HUES64 (cell line): ENCODE measurements at regions not wholly inside any gene's neighbourhood (a gene's known extent, or its start where the extent isn't known, plus 50 kb on each side); places are given as distances from the start of the nearest gene placed in this dataset.

Experiments
- H3K27ac ChIP-seq: 2 replicates; pipeline ENCODE4 v1.7.0; 2013; ENCODE audit warnings: low read depth, low read length, inconsistent platforms
- H3K27me3 ChIP-seq: 2 replicates; pipeline ENCODE4 v1.6.1; 2013; ENCODE audit warnings: mild to moderate bottlenecking, low read length; ENCODE audit not compliant: insufficient read depth
- H3K36me3 ChIP-seq: 2 replicates; pipeline ENCODE4 v1.6.1; 2013; ENCODE audit warnings: mild to moderate bottlenecking, low read length; ENCODE audit not compliant: insufficient read depth
- H3K4me1 ChIP-seq: 2 replicates; pipeline ENCODE4 v1.6.1; 2013; ENCODE audit warnings: mild to moderate bottlenecking, low read length, moderate library complexity; ENCODE audit not compliant: insufficient read depth
- H3K4me3 ChIP-seq: 2 replicates; pipeline ENCODE4 v1.5.1; 2013; ENCODE audit warnings: mild to moderate bottlenecking, low read length, moderate library complexity
- H3K9ac ChIP-seq: 2 replicates; pipeline ENCODE4 v1.6.1; 2013; ENCODE audit warnings: mild to moderate bottlenecking, low read depth, low read length
- H3K9me3 ChIP-seq: 2 replicates; pipeline ENCODE4 v1.6.1; 2013; ENCODE audit warnings: low read depth, low read length; ENCODE audit not compliant: insufficient read depth
- WGBS: fragments of 150-250, 120-280 bp; methylation state at CpG from one replicate; pipeline ENCODE4 v1.1.7; 2013; ENCODE audit warnings: missing lambda C conversion rate; 5-methylcytosine and 5-hydroxymethylcytosine counted together

DNA sequence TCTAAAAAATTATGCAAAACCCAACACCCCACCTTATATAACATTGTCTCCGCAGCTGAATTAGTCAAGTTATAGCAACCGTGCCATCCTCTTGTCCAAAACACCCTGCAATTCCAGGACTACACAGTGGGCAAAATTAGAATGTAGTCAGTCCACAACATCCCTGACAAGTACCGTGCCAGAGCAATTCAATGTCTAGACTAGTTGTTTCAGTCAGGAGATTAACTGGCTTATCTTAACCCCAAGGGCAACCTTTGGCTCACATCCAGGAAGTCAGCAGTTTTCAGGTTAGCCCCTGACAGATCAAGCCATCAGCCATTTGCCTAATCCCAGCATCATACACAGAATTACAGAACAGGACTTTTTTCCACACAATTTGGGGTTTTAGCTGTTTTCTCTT lies 240.8 kb upstream of the TMEM161B start:
- Histone ChIP-seq H3K27me3 (no peaks in the 10 kb centered on the region), H3K4me1 (no peaks in the 10 kb centered on the region), H3K9me3 (no peaks in the 10 kb centered on the region), H3K36me3 (no peaks in the 10 kb centered on the region), H3K4me3 (no peak overlapping the region), H3K9ac (no peak overlapping the region), H3K27ac (no peak overlapping the region)
- WGBS, result 77% methylated on average over 3 of the region's 3 CpGs

DNA sequence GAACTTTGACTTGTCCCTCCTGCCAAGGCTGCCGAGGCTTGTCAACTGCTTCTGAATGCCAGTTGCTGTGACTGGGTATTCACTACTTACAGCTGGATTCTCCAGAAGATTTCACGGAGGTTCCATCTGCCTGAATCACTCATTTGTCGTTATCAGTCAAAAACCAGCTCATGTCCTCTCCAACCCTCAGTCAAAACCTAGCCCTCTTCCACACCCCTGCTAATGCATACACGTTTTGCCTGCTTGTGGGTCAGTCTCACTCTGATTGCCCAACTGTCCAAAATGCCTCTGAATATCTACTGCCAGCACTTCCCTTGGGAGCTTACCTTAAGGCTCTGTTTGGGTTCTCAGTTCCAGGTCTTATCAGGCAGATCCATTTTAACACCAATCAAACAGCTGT lies 238.6 kb upstream of the TMEM161B start:
- Histone ChIP-seq H3K27me3 (no peaks in the 10 kb centered on the region), H3K4me3 (no peak overlapping the region), H3K27ac (no peak overlapping the region), H3K9me3 (no peaks in the 10 kb centered on the region), H3K36me3 (no peaks in the 10 kb centered on the region), H3K4me1 (peaks cover 8% of the 10 kb centered on the region; the same call in 1 of the 2 replicates), H3K9ac (no peak overlapping the region)
- WGBS, result 84% methylated on average over 4 of the region's 4 CpGs

DNA sequence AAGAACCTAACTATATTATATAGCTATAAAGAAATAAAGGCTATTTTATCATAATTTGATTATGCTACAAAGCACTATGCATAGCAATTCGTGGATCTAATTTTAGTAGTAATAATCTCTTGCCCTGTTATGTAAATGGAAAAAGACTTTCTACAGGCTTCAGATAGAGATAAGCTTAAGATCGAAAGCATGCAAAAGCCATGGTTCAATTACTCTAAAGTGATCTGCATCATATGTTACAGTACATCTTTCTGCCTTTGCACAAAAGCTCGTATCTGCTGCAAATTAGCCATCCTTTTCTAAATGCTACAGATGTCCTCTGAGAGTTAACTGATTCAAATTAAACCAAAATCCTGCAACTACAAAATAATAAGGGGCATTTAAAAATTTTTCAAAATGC lies 234.8 kb upstream of the TMEM161B start:
- Histone ChIP-seq H3K9ac (no peak overlapping the region), H3K27me3 (no peaks in the 10 kb centered on the region), H3K4me1 (peaks cover 9% of the 10 kb centered on the region; the same call in 1 of the 2 replicates), H3K9me3 (no peaks in the 10 kb centered on the region), H3K27ac (no peak overlapping the region), H3K4me3 (no peak overlapping the region), H3K36me3 (no peaks in the 10 kb centered on the region)
- 93% methylated on average over 3 of the region's 3 CpGs for WGBS

DNA sequence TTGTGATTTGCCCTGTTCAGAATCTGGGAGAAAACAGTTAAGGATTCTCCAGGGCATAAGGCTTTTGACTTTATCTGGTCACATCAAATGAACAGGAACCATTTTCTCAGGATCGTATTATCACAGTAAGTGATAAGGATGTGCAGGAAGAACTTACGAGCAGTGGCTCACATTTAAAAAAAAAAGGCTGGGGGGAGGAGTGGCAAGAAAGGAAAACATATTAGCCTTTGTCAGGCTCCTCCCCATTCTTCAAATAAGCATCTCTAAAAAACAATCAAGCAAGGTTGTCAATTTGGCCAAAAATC lies 234.3 kb upstream of the TMEM161B start:
- H3K9ac ChIP-seq, result no peak overlapping the region
- no peak overlapping the region for H3K27ac ChIP-seq
- H3K4me3 ChIP-seq, result no peak overlapping the region
- 95% methylated on average over 2 of the region's 2 CpGs for WGBS
- H3K36me3 ChIP-seq, result no peaks in the 10 kb centered on the region
- H3K9me3 ChIP-seq, result no peaks in the 10 kb centered on the region
- peaks cover 9% of the 10 kb centered on the region; the same call in 1 of the 2 replicates for H3K4me1 ChIP-seq
- no peaks in the 10 kb centered on the region for H3K27me3 ChIP-seq

DNA sequence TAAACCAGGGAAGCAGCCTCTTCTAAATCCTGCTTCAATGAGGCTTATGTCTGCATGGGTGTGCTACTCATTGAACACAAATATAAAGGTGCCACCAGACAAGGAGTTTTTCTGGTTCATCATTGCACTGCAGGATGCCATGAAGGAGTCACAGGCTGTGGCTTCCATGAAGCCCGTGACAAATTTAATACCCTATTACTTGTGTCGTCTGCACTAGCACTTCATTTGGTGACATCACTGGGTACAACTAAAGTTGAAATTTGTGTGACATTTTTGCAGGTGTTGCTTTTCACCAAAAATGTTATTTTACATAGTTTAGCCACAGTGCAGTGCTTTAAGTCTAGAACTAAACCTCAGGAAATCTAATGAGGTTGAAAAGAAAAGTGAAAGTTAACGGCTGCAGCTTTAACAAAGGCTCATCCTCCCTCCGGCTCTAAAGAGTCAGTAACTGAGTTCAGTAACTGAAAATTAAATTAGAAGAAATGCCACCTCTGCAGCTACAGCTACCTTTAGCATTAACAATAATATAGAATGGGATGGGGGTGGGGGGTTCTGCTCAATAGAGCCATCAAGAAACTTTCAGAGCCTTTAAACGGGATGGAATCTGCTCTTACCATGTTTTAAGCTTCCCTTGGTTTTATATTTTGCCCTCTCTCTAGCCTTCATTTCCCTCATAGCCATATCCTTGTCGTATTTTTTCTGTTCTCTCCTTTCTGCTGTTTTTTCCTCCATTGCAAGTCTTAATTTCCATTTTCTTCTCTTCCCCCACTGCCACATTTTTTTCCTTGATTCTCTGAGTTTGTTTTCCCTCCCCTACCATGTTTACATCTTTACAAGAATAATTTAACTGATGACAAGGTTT lies 233.8 kb upstream of the TMEM161B start:
- H3K27me3 ChIP-seq, result no peaks in the 10 kb centered on the region
- 91% methylated on average over 6 of the region's 6 CpGs for WGBS
- no peak overlapping the region for H3K27ac ChIP-seq
- no peaks in the 10 kb centered on the region for H3K36me3 ChIP-seq
- H3K9me3 ChIP-seq, result no peaks in the 10 kb centered on the region
- no peak overlapping the region for H3K9ac ChIP-seq
- H3K4me3 ChIP-seq, result no peak overlapping the region
- H3K4me1 ChIP-seq, result peaks cover 9% of the 10 kb centered on the region; the same call in 1 of the 2 replicates

DNA sequence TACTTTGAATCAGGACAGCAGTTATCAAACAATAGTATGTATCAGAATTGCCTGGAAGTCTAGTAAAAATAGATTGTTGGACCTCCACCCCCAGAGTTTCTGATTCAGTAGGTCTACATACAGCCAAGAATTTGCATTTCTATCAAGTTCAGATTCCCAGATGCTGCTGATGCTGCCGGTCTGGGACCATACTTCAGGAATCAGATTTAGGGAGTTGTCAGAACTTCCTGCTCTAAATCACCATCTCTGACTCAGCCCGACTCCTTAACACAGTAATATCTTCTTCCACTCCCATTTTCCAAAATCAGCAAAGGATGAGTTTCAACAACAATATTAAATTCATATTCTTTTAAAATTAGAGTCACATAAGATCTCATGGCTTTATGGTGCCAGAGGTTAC lies 227.2 kb upstream of the TMEM161B start:
- H3K9me3 ChIP-seq, result no peaks in the 10 kb centered on the region
- no peaks in the 10 kb centered on the region for H3K27me3 ChIP-seq
- H3K36me3 ChIP-seq, result no peaks in the 10 kb centered on the region
- peaks cover 13% of the 10 kb centered on the region for H3K4me1 ChIP-seq
- no peak overlapping the region for H3K9ac ChIP-seq
- H3K27ac ChIP-seq, result no peak overlapping the region
- no peak overlapping the region for H3K4me3 ChIP-seq
- 78% methylated on average over 2 of the region's 2 CpGs for WGBS

DNA sequence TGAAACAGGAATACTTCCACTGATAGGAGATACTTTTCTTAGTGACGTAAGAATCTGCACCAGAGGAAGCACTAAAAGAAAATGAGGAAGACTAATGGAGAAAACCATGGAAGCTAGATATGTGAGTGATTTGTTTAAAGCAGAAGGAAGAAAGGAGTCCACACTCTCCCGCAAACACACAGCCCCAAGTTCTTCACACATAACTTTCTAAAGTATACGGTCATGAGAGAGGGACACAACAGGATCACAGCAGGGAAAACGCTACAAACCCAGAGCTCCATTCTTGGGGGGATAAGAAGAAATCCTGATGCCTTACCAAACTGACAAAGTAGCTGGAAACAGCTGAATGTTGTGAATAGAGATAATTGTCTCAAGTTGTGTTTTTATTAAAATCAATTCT lies 222.2 kb upstream of the TMEM161B start:
- H3K27me3 ChIP-seq, result no peaks in the 10 kb centered on the region
- no peak overlapping the region for H3K27ac ChIP-seq
- peaks cover 46% of the 10 kb centered on the region for H3K4me1 ChIP-seq
- 51% methylated on average over 3 of the region's 4 CpGs for WGBS
- no peak overlapping the region for H3K4me3 ChIP-seq
- no peak overlapping the region for H3K9ac ChIP-seq
- H3K9me3 ChIP-seq, result no peaks in the 10 kb centered on the region
- no peaks in the 10 kb centered on the region for H3K36me3 ChIP-seq

DNA sequence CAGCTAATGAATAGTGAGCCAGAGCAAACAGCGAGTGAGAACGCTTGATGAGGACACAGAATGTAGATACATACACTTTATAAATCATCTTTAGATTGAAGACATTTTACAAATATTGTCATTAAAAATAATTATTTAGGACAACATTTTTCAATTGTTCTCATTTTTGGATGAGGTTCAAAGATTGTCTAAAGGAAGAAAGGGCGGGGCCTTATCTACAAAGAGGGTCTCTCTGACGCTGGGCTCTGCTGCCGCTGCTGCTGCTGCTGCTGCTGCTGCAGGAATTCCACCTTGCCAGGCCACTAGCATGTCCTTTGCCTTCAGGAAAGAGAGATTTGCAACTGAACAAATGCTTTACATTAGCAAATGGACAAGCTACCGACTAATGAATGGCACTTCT lies 220.7 kb upstream of the TMEM161B start:
- H3K36me3 ChIP-seq, result no peaks in the 10 kb centered on the region
- H3K27ac ChIP-seq, result no peak overlapping the region
- no peaks in the 10 kb centered on the region for H3K9me3 ChIP-seq
- WGBS, result 42% methylated on average over 5 of the region's 6 CpGs
- no peak overlapping the region for H3K9ac ChIP-seq
- H3K4me3 ChIP-seq, result no peak overlapping the region
- peaks cover 48% of the 10 kb centered on the region for H3K4me1 ChIP-seq
- H3K27me3 ChIP-seq, result no peaks in the 10 kb centered on the region

DNA sequence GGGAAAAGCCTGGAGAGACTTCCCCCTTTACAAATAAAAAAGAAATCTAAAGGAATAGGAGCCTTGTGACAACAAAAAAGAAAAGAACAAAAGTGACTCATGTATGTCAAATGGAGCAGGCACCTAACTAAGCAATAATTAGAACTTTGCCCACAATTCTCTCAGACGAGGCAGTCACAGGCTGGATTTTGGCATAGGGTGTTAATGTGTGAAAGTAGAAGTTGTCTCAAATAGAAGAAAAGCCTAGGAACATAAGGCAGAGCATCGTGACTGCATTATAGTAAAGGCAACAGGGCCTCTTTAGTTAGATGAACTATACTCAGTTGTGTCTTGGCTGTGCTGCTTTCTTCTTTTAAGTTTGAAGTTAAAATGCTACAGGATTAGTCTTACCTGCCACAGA lies 219.9 kb upstream of the TMEM161B start:
- Histone ChIP-seq H3K9ac (no peak overlapping the region), H3K36me3 (no peaks in the 10 kb centered on the region), H3K4me3 (no peak overlapping the region), H3K27ac (no peak overlapping the region), H3K4me1 (peaks cover 54% of the 10 kb centered on the region), H3K9me3 (no peaks in the 10 kb centered on the region), H3K27me3 (no peaks in the 10 kb centered on the region)
- WGBS, result 84% methylated on average over 2 of the region's 2 CpGs

DNA sequence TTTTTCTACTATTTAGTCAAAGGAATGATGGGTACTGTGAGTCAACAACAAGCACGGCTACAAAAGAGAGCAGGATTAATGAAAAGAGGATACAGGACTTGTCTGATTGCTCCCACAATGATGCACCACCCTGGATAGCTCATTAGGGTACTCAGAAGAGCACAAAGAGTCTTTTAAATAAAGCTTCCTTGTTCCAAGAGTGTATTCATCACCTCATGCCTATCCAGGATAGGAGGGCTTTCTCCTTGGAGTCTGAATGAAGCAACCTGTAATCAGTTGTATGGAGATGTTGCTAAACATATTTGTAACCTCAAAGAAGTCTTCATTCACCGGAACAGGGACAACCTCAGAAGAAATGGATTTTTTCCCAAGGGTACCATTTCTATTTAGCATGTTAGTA lies 219.5 kb upstream of the TMEM161B start:
- Histone ChIP-seq H3K4me3 (no peak overlapping the region), H3K4me1 (peaks cover 58% of the 10 kb centered on the region), H3K9me3 (no peaks in the 10 kb centered on the region), H3K36me3 (no peaks in the 10 kb centered on the region), H3K27ac (no peak overlapping the region), H3K27me3 (no peaks in the 10 kb centered on the region), H3K9ac (no peak overlapping the region)
- 84% methylated on average over 2 of the region's 2 CpGs for WGBS

DNA sequence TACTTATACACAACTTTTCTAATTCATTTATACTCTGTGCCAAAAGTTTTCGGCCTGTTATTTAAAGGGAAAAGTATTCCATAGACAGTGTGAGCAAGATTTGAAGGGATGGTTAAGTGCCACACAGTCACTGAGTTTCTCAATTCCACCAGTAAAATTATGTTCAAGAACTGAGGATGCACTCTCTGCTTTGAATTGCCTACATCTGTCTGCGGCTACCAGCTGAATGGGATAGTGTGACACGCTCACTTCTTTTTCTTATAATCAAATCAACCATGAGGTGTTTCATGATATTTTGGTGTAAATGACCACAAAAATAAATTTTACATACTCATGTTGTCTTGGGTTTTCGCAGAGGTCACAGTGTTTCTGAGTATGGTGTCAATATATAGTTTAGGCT lies 218.4 kb upstream of the TMEM161B start:
- H3K9ac ChIP-seq, result no peak overlapping the region
- no peak overlapping the region for H3K27ac ChIP-seq
- no peaks in the 10 kb centered on the region for H3K36me3 ChIP-seq
- no peak overlapping the region for H3K4me3 ChIP-seq
- H3K4me1 ChIP-seq, result peaks cover 63% of the 10 kb centered on the region
- H3K27me3 ChIP-seq, result no peaks in the 10 kb centered on the region
- no peaks in the 10 kb centered on the region for H3K9me3 ChIP-seq
- WGBS, result 100% methylated on average over 2 of the region's 4 CpGs

DNA sequence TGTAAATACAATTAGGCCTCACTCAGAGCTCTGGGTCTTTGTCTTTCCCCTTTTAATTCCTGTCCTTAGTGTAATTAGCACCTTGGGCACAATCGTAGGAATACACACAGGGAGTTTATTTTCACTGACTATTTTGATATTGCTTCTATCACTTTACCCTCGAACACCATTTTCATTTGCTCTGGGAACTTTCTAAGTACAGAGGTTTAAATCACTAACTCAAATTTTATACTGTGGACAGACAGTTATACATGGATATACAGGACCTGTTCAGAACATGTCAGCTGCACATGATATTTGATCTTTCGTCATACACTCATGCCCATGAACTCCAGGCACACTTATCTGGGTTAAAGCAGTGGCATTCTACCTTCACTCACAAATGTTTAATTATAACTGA lies 217.8 kb upstream of the TMEM161B start:
- no peaks in the 10 kb centered on the region for H3K36me3 ChIP-seq
- no peaks in the 10 kb centered on the region for H3K27me3 ChIP-seq
- H3K4me1 ChIP-seq, result peaks cover 60% of the 10 kb centered on the region
- no peak overlapping the region for H3K9ac ChIP-seq
- no peaks in the 10 kb centered on the region for H3K9me3 ChIP-seq
- no peak overlapping the region for H3K27ac ChIP-seq
- no peak overlapping the region for H3K4me3 ChIP-seq
- 77% methylated on average over 3 of the region's 3 CpGs for WGBS
